BJ (cell line): ENCODE measurements at regions not wholly inside any gene's neighbourhood (a gene's known extent, or its start where the extent isn't known, plus 50 kb on each side); places are given as distances from the start of the nearest gene placed in this dataset.

ENCODE experiments used
- CTCF ChIA-PET: fragments of 350-600 bp; formaldehyde crosslinking; extraction: SDS; loops from one replicate; lab custom pipeline; 2021; ENCODE audit warnings: antibody characterized with exemption, inconsistent platforms; lab: Yijun Ruan, JAX
- POLR2A ChIA-PET: fragments of 300-600 bp; sonication (Branson Sonifier 250); formaldehyde crosslinking; extraction: SDS; loops from one replicate; lab custom pipeline; 2021; ENCODE audit warnings: antibody characterized with exemption; lab: Charles Lee
- DNase-seq: peaks from one replicate; pipeline ENCODE4 v3.0.0-alpha.2; 2011; ENCODE audit warnings: low read depth
- H3K27me3 ChIP-seq: 2 replicates; pipeline ENCODE4 v1.6.0; 2011; ENCODE audit warnings: low read length; ENCODE audit not compliant: control insufficient read depth, insufficient read depth
- H3K36me3 ChIP-seq: 2 replicates; pipeline ENCODE4 v1.5.1; 2011; ENCODE audit warnings: low read length; ENCODE audit not compliant: control insufficient read depth, insufficient read depth
- H3K4me3 ChIP-seq: 2 replicates; pipeline ENCODE4 v1.5.1; 2011; ENCODE audit warnings: low read depth, mild to moderate bottlenecking, control low read depth, low read length
- CTCF ChIP-seq: IDR thresholded peaks from 2 replicates; pipeline ENCODE4 v1.5.1; 2011; ENCODE audit warnings: low read depth, mild to moderate bottlenecking, control low read depth, inconsistent platforms, low read length, moderate library complexity; ENCODE audit not compliant: insufficient read depth

GRCh38 chr17:72378414-72379390 is 257.9 kb downstream of the SOX9 start:
- Histone ChIP-seq H3K4me3 (no peak overlapping the region), H3K36me3 (no peaks in the 10 kb centered on the region), H3K27me3 (no peaks in the 10 kb centered on the region)
- DNase-seq = no peak
- ChIA-PET CTCF (interaction anchor here (1.8 kb wide), 1 partner anchor 10 kb away, joined by 6 read pairs; no protein-coding TSS in a partner anchor), POLR2A (interaction anchor here (0.7 kb wide), 1 partner anchor 15 kb away, joined by 5 read pairs; no protein-coding TSS in a partner anchor)
- no peak for TF ChIP-seq CTCF

- TF ChIP-seq CTCF = no peak
- Histone ChIP-seq H3K36me3 (no peaks in the 10 kb centered on the region), H3K27me3 (no peaks in the 10 kb centered on the region), H3K4me3 (no peak overlapping the region)
- ChIA-PET POLR2A (no interaction called here), CTCF (interaction anchor here (1.8 kb wide), 1 partner anchor 10 kb away, joined by 6 read pairs; no protein-coding TSS in a partner anchor)
- no peak for DNase-seq
Measured at GRCh38 chr17:72379516-72379915, 258.7 kb downstream of the SOX9 start.

GRCh38 chr17:72380120-72380519 is 259.3 kb downstream of the SOX9 start:
- no peaks in the 10 kb centered on the region for H3K36me3 ChIP-seq
- no peak for DNase-seq
- no peak for TF ChIP-seq CTCF
- ChIA-PET CTCF (interaction anchor here (1.8 kb wide), 1 partner anchor 9 kb away, joined by 6 read pairs; no protein-coding TSS in a partner anchor), POLR2A (no interaction called here)
- no peak overlapping the region for H3K4me3 ChIP-seq
- H3K27me3 ChIP-seq = no peaks in the 10 kb centered on the region

DNA sequence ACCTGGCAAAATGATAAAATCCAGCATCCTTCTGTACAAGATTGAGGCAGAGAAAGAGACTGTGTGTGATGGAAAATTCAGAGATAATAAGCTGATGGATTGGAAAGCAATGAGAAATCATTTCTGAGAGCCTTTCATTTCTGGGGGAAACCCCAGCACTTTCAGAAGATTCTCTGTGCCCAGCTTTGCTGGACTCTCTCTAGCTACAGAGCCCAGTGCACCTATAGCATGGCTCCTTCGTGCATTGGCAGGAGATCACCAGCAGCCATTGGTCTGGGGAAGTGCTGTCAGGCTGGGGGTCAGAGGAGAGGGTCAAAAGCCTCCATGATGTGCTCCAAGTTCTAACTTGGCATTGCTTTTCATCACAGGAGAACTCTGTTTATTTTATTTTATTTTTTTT is 259.9 kb downstream of the SOX9 start:
- ChIA-PET POLR2A (no interaction called here), CTCF (no interaction called here)
- no peak for DNase-seq
- Histone ChIP-seq H3K4me3 (no peak overlapping the region), H3K36me3 (no peaks in the 10 kb centered on the region), H3K27me3 (no peaks in the 10 kb centered on the region)
- no peak for TF ChIP-seq CTCF
